ENCODE measurements at regions not wholly inside any gene's neighbourhood (a gene's known extent, or its start where the extent isn't known, plus 50 kb on each side); places are given as distances from the start of the nearest gene placed in this dataset.
"Not testable (repeated sequence)": the region's sequence is repeated elsewhere in the genome, so short reads cannot be mapped to it uniquely, and the experiment has no call there.

GRCh38 chr3:161600173-161600572 is 103.6 kb downstream of the OTOL1 start:
- DNase-seq (ENCODE audit: low spot score): no peak

GRCh38 chr3:161602475-161602874 is 105.9 kb downstream of the OTOL1 start:
- DNase-seq (ENCODE audit: low spot score): no peak

GRCh38 chr3:161602918-161603317 is 106.3 kb downstream of the OTOL1 start:
- no peak for DNase-seq (ENCODE audit: low spot score)

- no peak for DNase-seq (ENCODE audit: low spot score)
Observed at GRCh38 chr3:161607056-161607455, 110.4 kb downstream of the OTOL1 start.

GRCh38 chr3:161619351-161619750 is 122.7 kb downstream of the OTOL1 start:
- no peak for DNase-seq (ENCODE audit: low spot score)

- no peak for DNase-seq (ENCODE audit: low spot score)
Observed at GRCh38 chr3:161630794-161631193, 134.2 kb downstream of the OTOL1 start.

- no peak for DNase-seq (ENCODE audit: low spot score)
Observed at GRCh38 chr3:161631536-161631935, 134.9 kb downstream of the OTOL1 start.

GRCh38 chr3:161637559-161637958 is 141.0 kb downstream of the OTOL1 start:
- no peak for DNase-seq (ENCODE audit: low spot score)

- DNase-seq (ENCODE audit: low spot score): not testable (repeated sequence)
Observed at GRCh38 chr3:161639095-161639494, 142.5 kb downstream of the OTOL1 start.

- DNase-seq (ENCODE audit: low spot score): no peak
Observed at GRCh38 chr3:161640181-161640580, 143.6 kb downstream of the OTOL1 start.

GRCh38 chr3:161641287-161641686 is 144.7 kb downstream of the OTOL1 start:
- no peak for DNase-seq (ENCODE audit: low spot score)

- DNase-seq (ENCODE audit: low spot score): no peak
Observed at GRCh38 chr3:161644891-161645635, 148.5 kb downstream of the OTOL1 start.

GRCh38 chr3:161647936-161648470 is 151.4 kb downstream of the OTOL1 start:
- no peak for DNase-seq (ENCODE audit: low spot score)

- no peak for DNase-seq (ENCODE audit: low spot score)
Observed at GRCh38 chr3:161649900-161650484, 153.4 kb downstream of the OTOL1 start.

- DNase-seq (ENCODE audit: low spot score): no peak
Observed at GRCh38 chr3:161657786-161658185, 161.2 kb downstream of the OTOL1 start.

- no peak for DNase-seq (ENCODE audit: low spot score)
Observed at GRCh38 chr3:161671141-161671540, 174.5 kb downstream of the OTOL1 start.

GRCh38 chr3:161672478-161672877 is 175.9 kb downstream of the OTOL1 start:
- DNase-seq (ENCODE audit: low spot score): no peak

- no peak for DNase-seq (ENCODE audit: low spot score)
Observed at GRCh38 chr3:161673866-161674265, 177.3 kb downstream of the OTOL1 start.

- peak; percentile 1 for DNase-seq (ENCODE audit: low spot score)
Observed at GRCh38 chr3:161674402-161674801, 177.8 kb downstream of the OTOL1 start.

GRCh38 chr3:161681831-161682230 is 185.2 kb downstream of the OTOL1 start:
- DNase-seq (ENCODE audit: low spot score): not testable (repeated sequence)

- no peak for DNase-seq (ENCODE audit: low spot score)
Observed at GRCh38 chr3:161682715-161683114, 186.1 kb downstream of the OTOL1 start.

- DNase-seq (ENCODE audit: low spot score): no peak
Observed at GRCh38 chr3:161689584-161690298, 193.1 kb downstream of the OTOL1 start.

- DNase-seq (ENCODE audit: low spot score): no peak
Observed at GRCh38 chr3:161690299-161690620, 193.7 kb downstream of the OTOL1 start.

Data from AG08395 (cell line).